NCI-H526 (cell line): ENCODE measurements at regions not wholly inside any gene's neighbourhood (a gene's known extent, or its start where the extent isn't known, plus 50 kb on each side); places are given as distances from the start of the nearest gene placed in this dataset.
"Not testable (repeated sequence)": the region's sequence is repeated elsewhere in the genome, so short reads cannot be mapped to it uniquely, and the experiment has no call there.

Experiments used
- DNase-seq, 2 experiments: peaks; one replicate each; lab custom pipeline; 2025; lab: John Stamatoyannopoulos, UW

DNA sequence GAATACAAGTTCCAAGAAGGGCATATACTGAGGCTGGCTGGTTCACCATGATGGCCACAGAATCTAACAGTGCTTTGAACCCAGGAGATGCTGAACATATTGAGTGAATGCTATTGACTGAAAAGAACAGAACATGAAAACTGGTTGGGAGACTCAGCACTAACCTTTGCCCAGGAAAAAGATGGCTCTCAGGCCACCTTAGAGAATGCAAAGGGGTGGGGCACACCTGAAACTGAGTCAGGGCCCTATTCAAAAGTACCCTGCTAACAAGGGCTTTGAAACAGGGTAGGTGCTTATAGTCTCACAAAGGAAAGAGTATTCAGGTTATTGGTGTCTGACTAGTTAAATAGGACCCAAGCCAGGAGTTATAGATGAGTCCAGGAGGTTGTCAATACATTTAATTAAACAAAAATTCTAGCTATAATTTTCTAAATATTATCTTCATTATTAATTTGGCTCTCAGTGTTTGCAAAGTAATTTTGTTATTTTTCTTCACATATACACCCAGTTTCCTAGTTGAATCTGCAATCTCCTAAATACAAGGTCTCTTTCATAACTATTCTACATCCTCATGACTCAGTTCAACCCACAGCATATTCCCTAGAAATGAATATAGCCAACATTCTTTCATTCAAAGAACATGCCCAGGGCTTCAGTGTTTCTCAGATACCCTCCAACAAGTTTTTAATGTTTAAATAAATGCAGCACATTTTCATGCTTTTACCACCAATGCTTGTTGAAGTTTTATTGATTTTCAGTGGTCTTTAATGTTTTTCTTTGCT lies 144.2 kb upstream of the RAPGEF2 start:
- DNase-seq = no peak

DNA sequence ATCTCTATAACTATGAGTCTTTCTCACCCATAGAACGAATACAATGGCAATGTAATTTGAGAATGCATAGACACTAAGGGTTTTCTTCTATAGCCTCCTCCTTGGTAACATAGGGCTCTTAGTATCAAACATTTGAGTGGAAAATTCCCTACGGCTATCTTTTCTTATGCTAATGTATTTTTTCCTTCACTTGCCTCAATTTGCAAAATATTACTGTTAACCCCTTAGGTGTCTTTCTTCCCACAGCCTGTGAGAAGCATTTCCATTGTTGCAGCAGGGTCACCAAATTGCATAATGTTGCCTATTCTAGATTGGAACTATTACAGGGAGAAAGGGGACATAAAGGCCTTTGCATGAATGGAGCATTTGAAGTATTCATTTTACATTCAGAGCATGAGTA lies 140.5 kb upstream of the RAPGEF2 start:
- DNase-seq = peak in 1 of 2 experiments; percentile 15

DNA sequence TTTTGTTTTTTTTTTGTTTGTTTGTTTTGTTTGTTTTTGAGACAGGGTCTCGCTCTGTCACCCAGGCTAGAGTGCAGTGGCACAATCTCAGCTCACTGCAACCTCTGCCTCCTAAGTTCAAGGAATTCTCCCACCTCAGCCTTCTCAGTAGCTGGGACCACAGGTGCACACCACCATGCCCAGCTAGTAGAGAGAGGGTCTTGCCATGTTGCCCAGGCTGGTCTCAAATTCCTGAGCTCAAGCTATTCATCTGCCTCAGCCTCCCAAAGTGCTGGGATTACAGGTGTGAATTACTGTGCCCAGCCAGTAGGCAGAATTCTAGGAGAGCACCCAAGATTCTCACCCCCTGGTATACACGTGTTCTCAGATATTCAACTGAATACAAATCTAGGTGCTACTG lies 139.6 kb upstream of the RAPGEF2 start:
- not testable (repeated sequence) for DNase-seq

DNA sequence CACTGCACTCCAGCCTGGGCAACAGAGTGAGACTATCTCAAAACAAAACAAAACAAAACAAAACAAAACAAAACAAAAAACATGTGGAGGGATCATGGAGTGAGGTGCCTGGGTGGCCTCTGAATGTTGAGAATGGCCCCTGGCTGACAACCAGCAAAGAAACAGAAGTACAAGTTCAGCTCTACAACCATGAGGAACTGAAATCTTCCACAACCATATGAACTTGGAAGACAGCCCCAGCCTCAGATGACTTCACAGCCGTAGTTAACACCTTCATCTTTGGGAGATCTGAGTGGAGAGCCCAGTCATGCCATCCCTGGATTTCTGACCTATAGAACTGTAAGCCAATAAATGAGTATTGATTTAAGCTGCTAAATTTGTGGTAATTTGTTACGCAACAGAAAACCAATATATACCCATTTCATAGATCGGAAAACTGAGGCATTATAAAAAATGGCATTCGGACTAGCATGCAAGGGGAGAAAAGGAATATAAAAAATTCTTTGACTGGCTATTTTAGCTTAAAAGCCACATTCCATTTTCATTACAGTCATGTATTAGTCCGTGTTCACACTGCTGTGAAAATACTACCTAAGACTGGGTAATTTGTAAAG lies 138.7 kb upstream of the RAPGEF2 start:
- DNase-seq = no peak

- no peak for DNase-seq
Measured at GRCh38 chr4:158964728-158965124, 138.2 kb upstream of the RAPGEF2 start.

GRCh38 chr4:158965226-158965625 lies 137.7 kb upstream of the RAPGEF2 start:
- DNase-seq = no peak

DNA sequence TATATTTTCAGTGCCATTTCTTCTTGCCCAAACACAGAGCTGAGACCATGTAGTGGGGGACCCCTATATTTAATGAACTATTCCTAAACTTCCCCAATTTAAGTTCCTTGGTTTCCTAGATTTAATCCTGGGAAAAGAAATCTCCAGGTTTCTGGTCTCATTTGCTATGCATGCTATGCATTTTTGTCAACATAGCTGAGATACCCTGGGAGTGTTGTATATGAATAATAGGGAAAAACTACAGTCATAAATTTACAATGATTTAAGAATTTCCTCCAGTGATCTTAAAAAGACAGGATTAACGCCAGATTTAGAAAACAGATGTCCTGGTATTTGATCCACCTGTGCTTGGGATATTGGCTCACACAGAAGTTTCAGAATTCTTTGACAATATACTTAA lies 136.8 kb upstream of the RAPGEF2 start:
- no peak for DNase-seq

DNA sequence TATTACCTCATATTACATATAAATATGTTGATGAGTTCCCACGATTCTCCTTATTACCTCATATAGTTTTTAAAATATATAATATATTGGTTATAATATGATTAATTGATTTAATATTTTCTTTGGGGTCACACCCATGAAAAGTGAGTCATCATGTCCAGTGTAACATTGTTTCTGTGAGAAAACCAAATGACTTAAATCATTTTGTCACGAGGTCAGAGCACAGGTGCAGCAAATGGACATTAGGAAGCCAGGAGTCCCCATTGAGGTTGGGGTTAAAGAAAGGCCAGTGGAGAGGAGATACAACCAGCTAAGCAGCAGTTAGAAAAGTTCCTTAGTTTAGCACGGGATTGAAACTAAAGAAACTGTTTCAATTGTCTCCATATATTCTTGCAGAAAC lies 133.9 kb upstream of the RAPGEF2 start:
- no peak for DNase-seq

- DNase-seq = no peak
Measured at GRCh38 chr4:158970812-158971211, 132.1 kb upstream of the RAPGEF2 start.

DNA sequence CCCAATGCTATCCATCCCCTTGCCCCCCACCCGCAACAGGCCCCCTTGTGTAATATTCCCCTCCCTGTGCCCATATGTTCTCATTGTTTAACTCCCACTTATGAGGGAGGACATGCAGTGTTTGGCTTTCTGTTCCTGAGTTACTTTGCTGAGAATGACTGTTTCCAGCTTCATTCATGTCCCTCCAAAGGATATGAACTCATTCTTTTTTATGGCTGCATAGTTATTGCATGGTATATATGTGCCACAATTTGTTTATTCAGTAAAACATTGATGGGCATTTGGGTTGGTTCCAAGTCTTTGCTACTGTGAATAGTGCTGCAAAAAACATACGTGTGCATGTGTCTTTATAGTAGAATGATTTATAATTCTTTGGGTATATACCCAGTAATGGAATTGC lies 128.4 kb upstream of the RAPGEF2 start:
- not testable (repeated sequence) for DNase-seq

DNA sequence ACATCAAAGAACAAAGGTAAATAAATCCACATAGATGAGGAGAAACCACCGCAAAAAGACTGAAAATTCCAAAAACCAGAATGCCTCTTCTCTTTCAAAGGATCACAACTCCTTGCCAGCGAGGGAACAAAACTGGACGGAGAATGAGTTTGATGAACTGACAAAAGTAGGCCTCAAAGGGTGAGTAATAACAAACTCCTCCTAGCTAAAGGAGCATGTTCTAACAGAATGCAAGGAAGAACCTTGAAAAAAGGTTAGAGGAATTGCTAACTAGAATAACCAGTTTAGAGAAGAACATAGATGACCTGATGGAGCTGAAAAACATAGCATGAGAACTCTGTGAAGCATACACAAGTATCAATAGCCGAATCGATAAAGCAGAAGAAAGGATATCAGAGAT lies 122.2 kb upstream of the RAPGEF2 start:
- DNase-seq = not testable (repeated sequence)

DNA sequence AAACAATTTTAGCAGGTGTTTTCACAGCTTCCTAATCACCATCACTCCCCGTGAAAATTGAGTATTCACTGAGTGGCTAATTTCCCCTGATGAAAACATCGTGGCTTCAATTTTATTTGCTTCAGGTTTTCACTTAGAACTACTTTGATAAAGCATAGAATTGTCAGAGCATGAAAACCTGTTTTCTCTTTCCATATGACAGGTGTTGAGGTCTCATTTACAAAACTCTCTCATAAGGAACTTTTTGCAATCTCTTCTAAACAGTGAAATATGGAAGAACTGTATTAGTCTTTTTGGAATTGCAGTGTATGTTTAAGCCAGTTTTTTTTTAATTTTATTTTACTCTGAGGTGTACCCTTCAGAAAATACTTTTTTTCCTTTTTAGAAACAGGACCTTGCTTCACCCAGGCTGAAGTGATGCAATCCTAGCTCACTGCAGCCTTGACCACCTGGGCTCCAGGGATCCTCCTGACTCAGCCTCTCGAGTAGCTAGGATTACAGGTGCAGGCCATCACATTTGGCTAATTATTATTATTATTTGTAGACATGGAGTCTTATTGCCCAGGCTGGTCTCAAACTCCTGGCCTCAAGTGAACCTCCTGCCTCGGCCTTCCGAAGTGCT lies 111.2 kb upstream of the RAPGEF2 start:
- no peak for DNase-seq

GRCh38 chr4:158993891-158994290 lies 109.0 kb upstream of the RAPGEF2 start:
- no peak for DNase-seq

- DNase-seq = no peak
Measured at GRCh38 chr4:158995040-158995439, 107.8 kb upstream of the RAPGEF2 start.

DNA sequence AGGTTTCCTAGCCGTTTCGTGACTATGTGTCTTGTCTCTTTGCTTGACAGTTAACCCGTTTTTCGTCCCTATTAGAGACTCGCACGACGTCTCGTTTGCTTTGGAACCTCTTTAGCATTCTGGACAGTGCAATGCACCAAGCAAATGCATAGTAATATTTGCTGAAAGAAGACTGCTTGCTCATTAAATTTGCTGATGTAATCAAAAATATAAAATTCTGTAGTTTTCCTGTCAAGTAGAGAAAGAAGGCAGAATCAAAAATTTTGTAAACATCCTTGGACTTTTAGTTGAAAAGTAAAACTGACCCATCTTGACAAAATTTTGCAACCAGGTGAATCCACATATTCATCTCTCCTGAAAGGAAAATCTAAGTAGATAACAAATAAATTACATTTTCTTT lies 106.9 kb upstream of the RAPGEF2 start:
- no peak for DNase-seq

- no peak for DNase-seq
Measured at GRCh38 chr4:158996669-158997074, 106.2 kb upstream of the RAPGEF2 start.

- DNase-seq = no peak
Measured at GRCh38 chr4:158997660-158998349, 105.1 kb upstream of the RAPGEF2 start.

GRCh38 chr4:158998624-158999023 lies 104.3 kb upstream of the RAPGEF2 start:
- no peak for DNase-seq

DNA sequence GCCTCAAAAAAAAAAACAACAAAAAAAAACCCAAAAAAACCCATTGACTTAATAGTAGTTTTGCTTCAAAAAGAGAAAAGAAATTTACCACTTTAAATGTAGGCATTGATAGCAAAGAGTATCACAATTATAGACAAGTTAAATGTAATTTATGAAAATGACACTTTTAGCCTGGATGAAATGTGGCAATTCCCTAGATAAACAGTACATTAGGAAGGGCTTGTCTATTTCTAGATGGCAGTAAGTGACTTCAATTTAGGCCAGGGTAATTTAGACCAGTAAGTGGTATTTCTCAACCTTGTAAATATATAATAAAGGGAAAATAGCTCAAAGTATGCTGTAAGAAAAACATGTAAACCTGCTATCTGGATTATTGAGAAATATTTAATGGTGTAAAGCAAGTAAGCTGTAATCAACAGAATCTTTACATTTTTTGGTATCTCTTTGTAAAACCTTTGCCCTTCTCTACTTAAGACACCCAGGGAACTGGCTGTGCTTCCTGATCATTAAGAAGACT lies 103.7 kb upstream of the RAPGEF2 start:
- no peak for DNase-seq

DNA sequence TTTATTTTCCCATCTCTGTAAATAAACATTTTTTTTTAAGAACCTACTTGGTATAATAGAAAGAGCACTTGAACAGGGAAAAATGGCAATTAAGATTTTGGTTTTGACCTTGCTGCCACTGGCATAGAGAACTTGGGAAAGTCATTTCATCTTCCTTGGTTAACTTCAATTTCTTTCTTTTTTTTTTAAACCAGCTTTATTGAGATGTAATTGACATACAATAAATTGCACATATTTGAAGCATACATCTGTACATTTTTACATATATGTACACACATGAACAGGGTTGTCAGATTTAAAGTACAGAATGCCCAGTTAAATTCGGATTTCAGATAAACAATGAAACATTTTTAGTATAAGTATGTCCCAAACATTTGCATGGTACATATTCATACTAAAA lies 103.0 kb upstream of the RAPGEF2 start:
- no peak for DNase-seq

DNA sequence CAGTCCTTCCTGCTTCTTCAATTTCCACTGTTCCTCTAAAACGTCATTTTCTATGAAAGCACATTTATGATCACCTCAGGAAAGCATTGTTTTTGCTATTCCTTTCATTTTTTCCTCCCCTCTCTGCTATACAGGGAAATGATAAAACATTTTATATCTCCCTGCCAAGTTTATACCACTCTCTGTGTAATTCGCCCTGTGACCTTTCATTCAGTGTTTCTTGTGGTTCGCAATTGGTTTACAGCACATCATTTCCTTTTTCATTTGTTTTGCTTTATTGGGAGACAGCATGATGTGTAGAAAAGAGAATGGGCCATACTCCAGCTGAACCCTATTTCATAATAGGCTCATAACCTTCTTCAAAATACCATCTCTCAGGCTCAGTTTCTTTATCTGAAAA lies 99.9 kb upstream of the RAPGEF2 start:
- DNase-seq = no peak

- DNase-seq = no peak
Measured at GRCh38 chr4:159003420-159004253, 99.2 kb upstream of the RAPGEF2 start.
